ENCODE measurements at regions not wholly inside any gene's neighbourhood (a gene's known extent, or its start where the extent isn't known, plus 50 kb on each side); places are given as distances from the start of the nearest gene placed in this dataset.
"Not testable (repeated sequence)": the region's sequence is repeated elsewhere in the genome, so short reads cannot be mapped to it uniquely, and the experiment has no call there.

- DNase-seq, result no peak
These were observed 52.7 kb upstream of the PLA2G4A start for GRCh38 chr1:186775881-186776560.

DNA sequence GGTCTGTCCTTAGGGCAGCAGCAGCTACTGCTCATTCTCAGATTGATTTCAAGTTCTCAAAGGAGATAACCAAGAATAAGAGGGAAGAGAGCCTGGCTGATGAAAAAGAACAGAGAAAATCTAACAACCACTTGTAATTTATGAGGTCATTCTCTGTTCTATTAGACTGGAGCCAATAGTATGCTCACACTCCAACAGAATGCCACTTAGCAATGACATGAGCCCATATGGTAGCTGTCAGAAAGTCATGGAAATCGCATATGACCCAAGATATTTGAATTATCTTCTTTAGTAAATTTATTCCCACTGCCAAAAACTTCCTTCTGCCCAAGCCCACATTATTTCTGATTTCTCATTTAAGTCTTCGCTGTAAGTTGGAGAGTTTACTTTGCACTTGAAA, 53.7 kb upstream of the PLA2G4A start:
- DNase-seq, result no peak

DNA sequence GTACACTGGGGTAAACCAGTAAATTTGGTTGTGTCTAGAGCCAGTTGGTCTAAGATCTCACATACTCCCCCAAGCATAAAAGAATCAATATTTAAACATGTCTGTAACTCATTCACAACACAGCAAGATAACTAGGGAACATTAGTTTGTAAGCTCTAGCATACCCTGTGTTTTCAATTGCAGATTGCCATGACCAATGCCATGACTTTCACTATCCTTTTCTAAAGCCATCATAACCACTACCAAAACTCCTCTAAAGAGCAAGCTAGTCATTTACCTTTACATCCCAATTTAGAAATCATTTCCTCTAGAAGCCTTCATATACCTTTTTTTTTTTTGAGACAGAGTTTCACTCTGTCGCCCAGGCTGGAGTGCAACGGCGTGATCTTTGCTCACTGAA, 56.5 kb upstream of the PLA2G4A start:
- no peak for DNase-seq

GRCh38 chr1:186770421-186770820, 58.3 kb upstream of the PLA2G4A start:
- no peak for DNase-seq

- no peak for DNase-seq
These were observed 59.8 kb upstream of the PLA2G4A start for GRCh38 chr1:186768906-186769305.

DNA sequence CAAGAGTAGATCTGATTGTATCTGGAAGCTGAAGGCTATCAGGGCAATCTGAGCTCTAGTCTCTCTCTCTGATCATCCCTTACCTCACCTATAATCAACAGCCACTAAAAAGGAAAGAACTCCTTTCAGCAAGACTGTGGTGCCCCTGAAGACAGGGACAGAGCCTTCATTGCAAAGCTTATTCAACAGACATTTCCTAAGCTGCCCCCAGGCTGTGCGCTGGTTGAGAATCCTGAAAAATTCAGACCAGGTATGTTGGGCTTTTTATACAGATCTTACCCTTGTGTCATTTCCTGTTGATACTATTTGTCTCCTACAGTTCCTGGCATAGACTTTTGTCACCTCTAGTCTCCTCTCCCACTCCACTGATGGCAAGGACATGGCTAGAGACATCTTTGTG, 63.3 kb upstream of the PLA2G4A start:
- no peak for DNase-seq

DNA sequence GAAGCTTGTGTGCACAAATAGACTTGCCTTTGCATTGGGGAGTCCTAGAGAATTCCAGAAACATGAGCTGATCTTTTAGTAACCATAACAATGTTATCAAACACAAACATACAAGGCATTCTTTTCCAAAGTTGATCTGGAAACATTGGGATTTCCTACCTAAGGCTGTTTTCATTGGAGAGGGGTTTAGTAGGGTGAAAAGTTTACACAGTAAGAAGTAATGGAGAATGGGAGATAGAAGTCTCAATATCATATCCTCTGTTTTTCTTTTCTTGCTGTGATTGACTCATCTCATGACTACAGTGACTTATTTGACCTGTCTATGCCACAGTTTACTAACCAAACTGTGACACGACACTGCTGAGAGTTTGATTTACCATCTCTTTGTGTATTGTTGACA, 65.6 kb upstream of the PLA2G4A start:
- no peak for DNase-seq

GRCh38 chr1:186762653-186763052, 66.1 kb upstream of the PLA2G4A start:
- no peak for DNase-seq

- no peak for DNase-seq
These were observed 67.4 kb upstream of the PLA2G4A start for GRCh38 chr1:186761358-186761757.

GRCh38 chr1:186760446-186760845, 68.3 kb upstream of the PLA2G4A start:
- no peak for DNase-seq

DNA sequence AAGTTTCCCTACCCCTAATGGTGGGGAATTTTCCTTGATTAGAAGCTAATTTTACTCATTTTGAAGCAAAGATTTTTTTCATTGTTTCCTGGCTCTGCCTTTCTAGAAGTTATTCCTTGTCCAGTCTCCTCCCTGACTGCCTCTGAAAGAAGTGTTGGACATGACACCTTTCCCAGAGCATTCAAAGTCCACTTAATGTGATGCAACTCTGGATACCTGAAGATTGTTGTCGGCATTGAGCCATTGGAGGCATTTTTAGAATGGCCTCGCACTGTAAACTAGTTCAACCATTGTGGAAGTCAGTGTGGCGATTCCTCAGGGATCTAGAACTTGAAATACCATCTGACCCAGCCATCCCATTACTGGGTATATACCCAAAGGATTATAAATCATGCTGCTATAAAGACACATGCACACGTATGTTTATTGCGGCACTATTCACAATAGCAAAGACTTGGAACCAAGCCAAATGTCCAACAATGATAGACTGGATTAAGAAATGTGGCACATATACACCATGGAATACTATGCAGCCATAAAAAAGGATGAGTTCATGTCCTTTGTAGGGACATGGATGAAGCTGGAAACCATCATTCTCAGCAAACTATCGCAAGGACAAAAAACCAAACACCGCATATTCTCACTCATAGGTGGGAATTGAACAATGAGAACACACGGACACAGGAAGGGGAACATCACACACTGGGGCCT, 69.7 kb upstream of the PLA2G4A start:
- not testable (repeated sequence) for DNase-seq

DNA sequence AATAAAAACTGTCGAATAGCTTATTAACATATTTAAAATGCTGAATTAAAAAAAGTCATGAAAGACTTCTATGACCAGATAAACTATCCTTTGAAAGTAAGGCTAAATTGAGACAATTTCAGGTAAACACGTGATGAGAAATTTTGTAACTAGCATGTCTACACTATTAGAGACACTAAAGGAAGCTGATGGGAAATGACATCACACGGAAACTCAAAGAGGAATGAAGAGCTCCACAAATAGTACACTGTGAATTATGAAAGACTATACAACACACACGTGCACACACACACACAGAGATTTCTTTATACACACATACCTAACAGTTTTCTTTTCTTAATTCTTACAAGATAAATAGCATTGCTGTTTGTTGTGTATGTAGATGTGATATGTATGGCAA, 70.9 kb upstream of the PLA2G4A start:
- DNase-seq, result no peak

DNA sequence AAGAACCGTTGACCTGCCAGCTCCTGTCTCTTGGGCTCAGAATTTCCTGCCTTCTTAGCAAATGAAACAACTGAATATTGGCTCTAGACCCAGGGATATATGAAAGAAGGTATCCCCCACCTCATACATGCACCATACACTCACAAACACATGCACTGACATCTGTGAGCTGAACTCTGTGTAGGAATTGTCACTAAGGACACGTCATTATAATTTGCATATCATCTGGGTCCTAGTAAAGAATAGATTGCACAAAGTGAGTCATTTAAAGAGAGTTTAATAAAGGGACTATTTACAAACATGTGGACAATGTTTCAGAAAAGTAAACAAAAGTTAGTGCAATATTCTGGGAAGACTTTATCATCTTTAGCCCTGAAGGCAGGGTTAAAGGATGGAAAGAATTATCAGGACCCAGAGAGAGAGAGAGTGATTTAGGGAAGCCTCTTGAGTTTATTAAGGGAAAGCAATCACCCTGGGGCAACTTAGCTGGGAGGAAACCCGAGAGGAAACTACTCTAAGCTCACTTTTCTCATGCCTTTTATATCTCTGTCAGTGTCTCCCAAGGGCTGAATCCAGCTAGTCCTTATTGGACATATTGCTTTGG, 74.1 kb upstream of the PLA2G4A start:
- no peak for DNase-seq

GRCh38 chr1:186753241-186753640, 73.0 kb upstream of the PTGS2 start:
- DNase-seq, result no peak

DNA sequence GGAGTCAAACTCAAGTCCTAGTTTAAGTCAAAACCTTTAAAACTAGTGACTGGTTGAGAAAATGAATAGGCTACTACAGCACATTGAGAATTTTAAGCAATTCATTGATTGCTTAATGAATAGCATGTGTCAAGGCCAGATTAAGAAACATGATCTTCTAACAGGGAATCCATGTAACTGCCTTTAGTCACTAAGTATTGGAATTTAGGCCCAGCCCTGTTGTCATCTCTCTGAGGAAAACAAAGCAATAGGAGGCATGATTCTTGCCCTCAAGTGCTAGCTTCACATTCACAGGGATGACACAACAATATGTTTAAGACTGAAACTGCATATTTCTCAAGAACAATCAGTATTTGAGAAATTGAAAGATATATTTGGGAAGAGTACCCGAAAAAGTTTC, 70.0 kb upstream of the PTGS2 start:
- no peak for DNase-seq

GRCh38 chr1:186749820-186750219, 69.6 kb upstream of the PTGS2 start:
- DNase-seq, result no peak

DNA sequence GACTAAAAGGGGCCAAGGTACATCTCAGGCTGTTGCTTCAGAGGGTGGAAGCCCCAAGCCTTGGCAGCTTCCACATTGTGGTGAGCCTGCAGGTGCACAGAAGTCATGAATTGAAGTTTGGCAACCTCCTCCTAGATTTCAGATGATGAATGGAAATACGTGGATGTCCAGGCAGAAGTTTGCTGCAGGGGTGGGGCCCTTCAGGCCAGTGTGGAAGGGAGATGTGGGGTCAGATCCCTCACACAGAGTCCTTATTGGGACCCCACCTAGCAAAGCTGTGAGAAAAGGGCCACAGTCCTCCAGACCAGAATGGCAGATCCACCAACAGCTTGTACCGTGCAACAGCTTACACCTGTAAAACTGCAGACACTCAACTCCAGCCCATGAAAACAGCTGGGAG, 67.4 kb upstream of the PTGS2 start:
- no peak for DNase-seq

DNA sequence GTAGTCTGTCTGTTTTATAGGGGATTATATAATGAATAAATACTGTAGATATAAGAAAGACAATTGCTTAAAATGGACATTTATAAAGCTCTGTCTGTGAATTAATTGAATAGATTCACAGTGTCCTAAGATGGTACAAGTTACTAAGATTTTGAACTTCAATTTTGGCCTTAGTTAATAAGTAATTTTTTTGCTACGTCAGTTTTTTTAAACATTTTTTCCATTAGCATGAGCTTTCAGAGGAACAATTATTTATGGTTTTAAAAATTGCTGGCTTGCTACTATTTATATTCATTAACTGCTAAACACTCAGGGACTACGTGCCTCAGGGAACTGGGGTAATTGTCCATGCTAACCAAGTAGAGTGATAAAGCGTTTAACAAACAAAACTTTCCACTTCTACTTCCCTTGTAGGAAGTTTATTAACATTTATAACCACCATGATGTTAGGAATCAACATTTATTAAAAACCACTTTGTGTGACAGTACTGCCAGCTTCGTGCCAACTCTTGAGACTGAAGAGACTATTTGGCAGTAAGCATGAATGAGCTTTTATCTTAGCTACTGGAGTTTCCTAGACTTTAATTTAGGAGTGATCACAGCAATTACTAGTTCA, 65.4 kb upstream of the PTGS2 start:
- no peak for DNase-seq

- DNase-seq, result no peak
These were observed 61.4 kb upstream of the PTGS2 start for GRCh38 chr1:186741640-186742039.

GRCh38 chr1:186740324-186740723, 60.1 kb upstream of the PTGS2 start:
- no peak for DNase-seq

GRCh38 chr1:186739515-186739914, 59.3 kb upstream of the PTGS2 start:
- no peak for DNase-seq

DNA sequence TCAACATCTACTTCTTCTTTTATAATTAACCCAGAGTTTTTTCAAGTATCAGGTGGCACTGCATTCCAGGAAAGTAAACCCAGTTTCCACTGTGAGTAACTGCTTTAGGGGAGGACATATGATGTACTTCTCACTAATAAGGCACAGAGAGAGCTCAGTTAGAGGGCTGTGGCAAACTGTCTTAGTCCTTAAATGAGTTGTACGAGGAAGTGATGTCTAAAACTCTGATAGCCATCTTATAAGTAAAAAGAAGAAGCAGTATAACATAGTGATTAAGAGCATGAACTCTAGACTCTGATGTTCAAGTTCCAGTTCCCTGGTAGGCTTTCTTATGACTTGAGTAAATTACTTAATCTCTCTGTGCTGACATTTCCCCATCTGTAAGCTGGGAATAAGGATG, 58.7 kb upstream of the PTGS2 start:
- peak; percentile 16 for DNase-seq

DNA sequence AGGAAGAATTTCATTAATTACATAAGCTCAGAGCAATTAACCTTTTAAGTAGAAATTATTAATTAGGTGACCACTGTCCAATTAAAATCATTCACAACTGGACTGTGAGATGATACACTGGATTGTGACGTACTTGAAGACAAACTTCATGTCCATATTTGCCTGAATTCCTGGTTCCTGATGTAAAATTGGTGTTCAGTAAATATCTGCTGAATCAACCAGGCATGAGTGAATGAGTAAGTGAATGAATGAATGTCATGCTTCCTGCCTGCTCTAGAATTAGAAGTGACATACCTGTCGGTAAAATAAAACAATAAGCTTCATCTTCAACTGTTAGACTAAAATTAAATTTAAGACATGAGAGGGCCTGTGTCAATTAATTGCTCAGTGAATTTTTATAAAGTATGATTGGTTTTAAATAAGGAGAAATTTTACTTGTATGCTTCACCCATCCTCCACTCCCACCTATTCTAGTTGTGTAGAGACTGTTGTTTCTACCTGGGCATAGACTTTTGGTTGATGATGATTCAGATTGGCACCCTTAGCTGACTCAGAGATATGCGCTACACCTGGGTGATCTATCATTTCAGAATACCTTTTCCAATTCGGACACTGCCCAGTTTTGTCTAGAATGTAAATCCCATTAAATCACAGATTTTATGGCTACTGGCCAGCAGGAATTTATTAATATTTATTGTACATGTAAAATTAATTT, 56.9 kb upstream of the PTGS2 start:
- DNase-seq, result no peak
